ENCODE measurements at regions not wholly inside any gene's neighbourhood (a gene's known extent, or its start where the extent isn't known, plus 50 kb on each side); places are given as distances from the start of the nearest gene placed in this dataset.

- DNase-seq, result peak; percentile 45
- Mint-ChIP-seq H3K9me3 (no peaks in the 10 kb centered on the region), H3K4me1 (ENCODE audit: low read depth) (peaks cover 12% of the 10 kb centered on the region; the same call in 1 of the 2 replicates), H3K27ac (no peak overlapping the region), H3K27me3 (ENCODE audit: insufficient read depth) (no peaks in the 10 kb centered on the region), H3K4me3 (no peak overlapping the region), H3K36me3 (ENCODE audit: low read depth) (no peaks in the 10 kb centered on the region)
- TF ChIP-seq CTCF (IDR thresholded peaks at IDR 0.05), result peak; percentile 60; the same call in 1 of the 2 replicates
These were observed 460.3 kb downstream of the MID1IP1 start for GRCh38 chrX:39261446-39262147.

- H3K36me3 Mint-ChIP-seq (ENCODE audit: low read depth), result no peaks in the 10 kb centered on the region
- no peak for TF ChIP-seq CTCF (IDR thresholded peaks at IDR 0.05)
- H3K27me3 Mint-ChIP-seq (ENCODE audit: insufficient read depth), result no peaks in the 10 kb centered on the region
- no peak overlapping the region for H3K27ac Mint-ChIP-seq
- no peak for DNase-seq
- H3K4me1 Mint-ChIP-seq (ENCODE audit: low read depth), result peaks cover 12% of the 10 kb centered on the region; the same call in 1 of the 2 replicates
- H3K4me3 Mint-ChIP-seq, result no peak overlapping the region
- H3K9me3 Mint-ChIP-seq, result no peaks in the 10 kb centered on the region
These were observed 461.4 kb downstream of the MID1IP1 start for GRCh38 chrX:39262641-39263040.

GRCh38 chrX:39264023-39264422 is 462.8 kb downstream of the MID1IP1 start:
- Mint-ChIP-seq H3K4me1 (ENCODE audit: low read depth) (peaks cover 12% of the 10 kb centered on the region; the same call in 1 of the 2 replicates), H3K27me3 (ENCODE audit: insufficient read depth) (no peaks in the 10 kb centered on the region), H3K36me3 (ENCODE audit: low read depth) (no peaks in the 10 kb centered on the region)

GRCh38 chrX:39267176-39267575 is 465.9 kb downstream of the MID1IP1 start:
- no peaks in the 10 kb centered on the region for H3K36me3 Mint-ChIP-seq (ENCODE audit: low read depth)
- TF ChIP-seq CTCF (IDR thresholded peaks at IDR 0.05), result no peak
- H3K4me3 Mint-ChIP-seq, result no peak overlapping the region
- no peaks in the 10 kb centered on the region for H3K4me1 Mint-ChIP-seq (ENCODE audit: low read depth)
- no peak for DNase-seq
- H3K9me3 Mint-ChIP-seq, result no peaks in the 10 kb centered on the region
- H3K27me3 Mint-ChIP-seq (ENCODE audit: insufficient read depth), result no peaks in the 10 kb centered on the region
- H3K27ac Mint-ChIP-seq, result no peak overlapping the region

More at GRCh38 chrX:39264023-39264422, 462.8 kb downstream of the MID1IP1 start:
- no peak for DNase-seq
- H3K9me3 Mint-ChIP-seq, result no peaks in the 10 kb centered on the region
- no peak overlapping the region for H3K27ac Mint-ChIP-seq
- no peak for TF ChIP-seq CTCF (IDR thresholded peaks at IDR 0.05)
- H3K4me3 Mint-ChIP-seq, result no peak overlapping the region

GRCh38 chrX:39268207-39268606 is 466.9 kb downstream of the MID1IP1 start:
- Mint-ChIP-seq H3K36me3 (ENCODE audit: low read depth) (no peaks in the 10 kb centered on the region), H3K27ac (no peak overlapping the region), H3K27me3 (ENCODE audit: insufficient read depth) (no peaks in the 10 kb centered on the region), H3K4me1 (ENCODE audit: low read depth) (no peaks in the 10 kb centered on the region), H3K4me3 (no peak overlapping the region), H3K9me3 (no peaks in the 10 kb centered on the region)
- DNase-seq, result no peak
- TF ChIP-seq CTCF (IDR thresholded peaks at IDR 0.05), result no peak

Data from HFFc6 (cell line).